ENCODE measurements at regions not wholly inside any gene's neighbourhood (a gene's known extent, or its start where the extent isn't known, plus 50 kb on each side); places are given as distances from the start of the nearest gene placed in this dataset.

- DNase-seq (ENCODE audit: low spot score), result no peak
- FAIRE-seq, result no peak
Measured at GRCh38 chr16:54344646-54345630, 58.4 kb upstream of the IRX3 start.

GRCh38 chr16:54342966-54343365, 56.4 kb upstream of the IRX3 start:
- DNase-seq (ENCODE audit: low spot score), result no peak

GRCh38 chr16:54341892-54342776, 55.5 kb upstream of the IRX3 start:
- DNase-seq (ENCODE audit: low spot score), result no peak
- FAIRE-seq, result no peak

More at GRCh38 chr16:54342966-54343365, 56.4 kb upstream of the IRX3 start:
- FAIRE-seq, result no peak

DNA sequence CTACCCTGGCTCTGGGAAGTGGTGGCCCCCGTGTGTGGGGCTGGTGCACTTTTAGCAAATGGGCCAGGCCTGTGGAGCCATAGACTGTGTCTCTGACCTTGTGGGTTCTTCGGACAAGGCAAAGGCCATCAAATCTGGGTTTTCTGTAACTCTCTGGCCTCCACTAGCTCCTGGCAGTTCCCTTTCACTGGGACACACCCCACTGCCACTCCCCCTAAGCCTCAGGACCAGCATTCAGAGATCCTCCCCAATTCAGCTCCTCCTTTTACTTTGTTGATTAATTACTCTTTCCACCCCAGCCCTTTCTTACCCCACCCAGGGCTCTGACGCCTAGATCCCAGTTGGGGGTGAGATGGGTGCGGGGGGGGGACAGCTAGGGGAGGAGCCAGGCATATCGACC, 53.9 kb upstream of the IRX3 start:
- DNase-seq (ENCODE audit: low spot score) (no peak), FAIRE-seq (no peak)

- DNase-seq (ENCODE audit: low spot score) (no peak), FAIRE-seq (no peak)
Measured at GRCh38 chr16:54336631-54337204, 50.1 kb upstream of the IRX3 start.
